ENCODE measurements at regions not wholly inside any gene's neighbourhood (a gene's known extent, or its start where the extent isn't known, plus 50 kb on each side); places are given as distances from the start of the nearest gene placed in this dataset.

DNA sequence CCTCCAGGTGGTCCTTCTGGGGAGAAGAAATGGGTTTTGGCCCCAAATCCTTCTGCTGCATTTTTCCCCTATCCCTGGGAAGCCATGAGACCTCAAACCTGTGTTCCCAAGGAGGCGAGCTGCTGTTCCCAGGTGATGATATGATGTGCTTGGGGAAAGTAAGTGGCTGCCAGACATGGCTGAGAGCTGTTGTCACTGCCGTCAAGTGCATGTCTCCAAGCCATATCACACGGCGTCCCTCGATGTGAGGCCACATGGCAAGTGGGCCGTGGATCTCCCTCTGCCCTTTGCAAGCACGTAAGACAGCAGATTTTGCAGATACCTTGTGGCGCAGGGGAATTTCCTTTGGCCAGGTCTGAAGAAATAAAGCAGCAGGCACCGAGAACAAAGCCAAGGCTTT, 103.7 kb upstream of the CD93 start:
- ChIA-PET POLR2A (no interaction called here), CTCF (no interaction called here)
- Histone ChIP-seq H3K9ac (ENCODE audit: low read length) (no peak overlapping the region), H3K4me2 (replicated peaks; ENCODE audit: low read depth, low read length, poor library complexity, severe bottlenecking) (no peak overlapping the region), H3K79me2 (ENCODE audit: control insufficient read depth, insufficient read depth, low read length) (no peaks in the 10 kb centered on the region), H3K27ac (ENCODE audit: low read length in 2 of 2) (no peak overlapping the region), H4K20me1 (ENCODE audit: control insufficient read depth, insufficient read depth, low read length, poor library complexity, severe bottlenecking) (no peaks in the 10 kb centered on the region), H3K36me3 (replicated peaks in 1 of 2; ENCODE audit: control extremely low read depth in 1 of 2, control insufficient read depth in 1 of 2, extremely low read depth in 1 of 2, insufficient read depth in 2 of 2, low read length in 1 of 2) (no peaks in the 10 kb centered on the region), H2AFZ (ENCODE audit: insufficient read depth, low read depth, low read length, poor library complexity, severe bottlenecking) (no peak overlapping the region), H3K4me1 (ENCODE audit: control insufficient read depth in 2 of 2, insufficient read depth in 2 of 2, low read length in 2 of 2) (no peaks in the 10 kb centered on the region), H3K4me3 (ENCODE audit: control extremely low read depth in 1 of 5, extremely low read depth in 1 of 5, insufficient read depth in 1 of 5, low read depth in 2 of 5, low read length in 4 of 5) (no peak overlapping the region), H3K27me3 (replicated peaks in 1 of 4; ENCODE audit: control extremely low read depth in 1 of 4, control insufficient read depth in 3 of 4, insufficient read depth in 4 of 4, low read length in 3 of 4) (peaks cover 0 to 3% (median 0%) of the 10 kb centered on the region in 4 experiments), H3K9me3 (ENCODE audit: control extremely low read depth in 1 of 3, control insufficient read depth in 2 of 3, insufficient read depth in 1 of 3, low read length in 2 of 3) (peaks cover 0 to 14% (median 0%) of the 10 kb centered on the region in 3 donors)
- no peak overlapping the region for H3K27ac Mint-ChIP-seq
- H3K4me3 Mint-ChIP-seq = no peak overlapping the region
- WGBS (ENCODE audit: insufficient coverage) = 84% methylated on average over 8 of the region's 9 CpGs
- no peaks in the 10 kb centered on the region for H3K4me1 Mint-ChIP-seq
- TF ChIP-seq, protein P1, sequence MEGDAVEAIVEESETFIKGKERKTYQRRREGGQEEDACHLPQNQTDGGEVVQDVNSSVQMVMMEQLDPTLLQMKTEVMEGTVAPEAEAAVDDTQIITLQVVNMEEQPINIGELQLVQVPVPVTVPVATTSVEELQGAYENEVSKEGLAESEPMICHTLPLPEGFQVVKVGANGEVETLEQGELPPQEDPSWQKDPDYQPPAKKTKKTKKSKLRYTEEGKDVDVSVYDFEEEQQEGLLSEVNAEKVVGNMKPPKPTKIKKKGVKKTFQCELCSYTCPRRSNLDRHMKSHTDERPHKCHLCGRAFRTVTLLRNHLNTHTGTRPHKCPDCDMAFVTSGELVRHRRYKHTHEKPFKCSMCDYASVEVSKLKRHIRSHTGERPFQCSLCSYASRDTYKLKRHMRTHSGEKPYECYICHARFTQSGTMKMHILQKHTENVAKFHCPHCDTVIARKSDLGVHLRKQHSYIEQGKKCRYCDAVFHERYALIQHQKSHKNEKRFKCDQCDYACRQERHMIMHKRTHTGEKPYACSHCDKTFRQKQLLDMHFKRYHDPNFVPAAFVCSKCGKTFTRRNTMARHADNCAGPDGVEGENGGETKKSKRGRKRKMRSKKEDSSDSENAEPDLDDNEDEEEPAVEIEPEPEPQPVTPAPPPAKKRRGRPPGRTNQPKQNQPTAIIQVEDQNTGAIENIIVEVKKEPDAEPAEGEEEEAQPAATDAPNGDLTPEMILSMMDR (IDR thresholded peaks at IDR 0.05) = no peak
- TF ChIP-seq EZH2 (IDR thresholded peaks at IDR 0.05; ENCODE audit: borderline replicate concordance, insufficient read depth, low read depth, low read length, poor library complexity, severe bottlenecking) = no peak
- peaks cover 4% of the 10 kb centered on the region for H3K27me3 Mint-ChIP-seq
- H3K9me3 Mint-ChIP-seq (ENCODE audit: insufficient read depth) = no peaks in the 10 kb centered on the region
- DNase-seq (no peak), ATAC-seq (ENCODE audit: low read depth) (no peak)
- intact Hi-C loops (cut with micrococcal nuclease) = no loop called here

DNA sequence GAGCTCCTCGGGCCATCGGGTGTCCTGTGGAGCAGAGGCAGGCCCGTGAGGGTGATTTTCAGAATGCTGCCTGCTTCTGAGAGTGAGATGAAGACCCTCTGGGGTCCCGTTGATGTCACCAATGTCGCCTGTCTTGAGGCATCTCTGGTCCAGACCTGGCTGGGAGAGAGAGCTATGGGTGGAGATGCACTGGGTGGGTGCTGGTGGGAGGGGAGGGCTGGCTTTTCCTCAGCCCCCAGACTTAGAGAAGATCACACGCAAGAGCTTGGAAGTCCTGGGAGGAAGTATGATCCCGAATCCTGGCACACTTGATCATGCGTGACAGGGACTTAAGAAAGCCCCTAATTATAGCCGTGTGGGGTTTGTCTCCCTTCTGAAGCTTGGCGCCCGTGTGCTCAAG, 103.2 kb upstream of the CD93 start:
- Histone ChIP-seq H3K27me3 (replicated peaks in 1 of 4; ENCODE audit: control extremely low read depth in 1 of 4, control insufficient read depth in 3 of 4, insufficient read depth in 4 of 4, low read length in 3 of 4) (peaks cover 0 to 3% (median 0%) of the 10 kb centered on the region in 4 experiments), H3K79me2 (ENCODE audit: control insufficient read depth, insufficient read depth, low read length) (no peaks in the 10 kb centered on the region), H3K27ac (ENCODE audit: low read length in 2 of 2) (no peak overlapping the region), H3K4me3 (ENCODE audit: control extremely low read depth in 1 of 5, extremely low read depth in 1 of 5, insufficient read depth in 1 of 5, low read depth in 2 of 5, low read length in 4 of 5) (no peak overlapping the region), H3K9ac (ENCODE audit: low read length) (no peak overlapping the region), H3K4me1 (ENCODE audit: control insufficient read depth in 2 of 2, insufficient read depth in 2 of 2, low read length in 2 of 2) (no peaks in the 10 kb centered on the region), H3K4me2 (replicated peaks; ENCODE audit: low read depth, low read length, poor library complexity, severe bottlenecking) (no peak overlapping the region), H3K36me3 (replicated peaks in 1 of 2; ENCODE audit: control extremely low read depth in 1 of 2, control insufficient read depth in 1 of 2, extremely low read depth in 1 of 2, insufficient read depth in 2 of 2, low read length in 1 of 2) (no peaks in the 10 kb centered on the region), H3K9me3 (ENCODE audit: control extremely low read depth in 1 of 3, control insufficient read depth in 2 of 3, insufficient read depth in 1 of 3, low read length in 2 of 3) (peaks cover 0 to 14% (median 0%) of the 10 kb centered on the region in 3 donors), H2AFZ (ENCODE audit: insufficient read depth, low read depth, low read length, poor library complexity, severe bottlenecking) (no peak overlapping the region), H4K20me1 (ENCODE audit: control insufficient read depth, insufficient read depth, low read length, poor library complexity, severe bottlenecking) (no peaks in the 10 kb centered on the region)
- ATAC-seq (ENCODE audit: low read depth) (no peak), DNase-seq (no peak)
- H3K27me3 Mint-ChIP-seq = peaks cover 9% of the 10 kb centered on the region
- H3K4me3 Mint-ChIP-seq = no peak overlapping the region
- no peak for TF ChIP-seq EZH2 (IDR thresholded peaks at IDR 0.05; ENCODE audit: borderline replicate concordance, insufficient read depth, low read depth, low read length, poor library complexity, severe bottlenecking)
- TF ChIP-seq, protein P1 (IDR thresholded peaks at IDR 0.05) = no peak
- POLR2A ChIA-PET = no interaction called here
- H3K27ac Mint-ChIP-seq = no peak overlapping the region
- no peaks in the 10 kb centered on the region for H3K4me1 Mint-ChIP-seq
- intact Hi-C loops (cut with micrococcal nuclease) = no loop called here
- no peaks in the 10 kb centered on the region for H3K9me3 Mint-ChIP-seq (ENCODE audit: insufficient read depth)
- 93% methylated on average over 11 of the region's 11 CpGs for WGBS (ENCODE audit: insufficient coverage)
- CTCF ChIA-PET = no interaction called here
